Stomach (tissue), 4 donors: ENCODE measurements at regions not wholly inside any gene's neighbourhood (a gene's known extent, or its start where the extent isn't known, plus 50 kb on each side); places are given as distances from the start of the nearest gene placed in this dataset.

Experiments
- CTCF ChIP-seq, 7 experiments: fragments of 450-650 bp in 4 of 7; fragments of 200-600 bp in 3 of 7; sonication (generic) in 3 of 7; IDR thresholded peaks; one replicate each; pipeline ENCODE4 v1.5.1; 2016 to 2019; ENCODE audit warnings: antibody characterized with exemption in 7 of 7, control low read depth in 2 of 7, mild to moderate bottlenecking in 1 of 7
- EP300 ChIP-seq: sonication (generic); formaldehyde crosslinking; IDR thresholded peaks from one replicate; pipeline ENCODE4 v1.6.1; 2017; ENCODE audit warnings: antibody characterized with exemption
- POLR2AphosphoS5 ChIP-seq, 3 donors: sonication (generic); formaldehyde crosslinking; IDR thresholded peaks; one replicate each; pipeline ENCODE4 v1.6.1; 2016; ENCODE audit warnings: antibody characterized with exemption in 3 of 3

DNA sequence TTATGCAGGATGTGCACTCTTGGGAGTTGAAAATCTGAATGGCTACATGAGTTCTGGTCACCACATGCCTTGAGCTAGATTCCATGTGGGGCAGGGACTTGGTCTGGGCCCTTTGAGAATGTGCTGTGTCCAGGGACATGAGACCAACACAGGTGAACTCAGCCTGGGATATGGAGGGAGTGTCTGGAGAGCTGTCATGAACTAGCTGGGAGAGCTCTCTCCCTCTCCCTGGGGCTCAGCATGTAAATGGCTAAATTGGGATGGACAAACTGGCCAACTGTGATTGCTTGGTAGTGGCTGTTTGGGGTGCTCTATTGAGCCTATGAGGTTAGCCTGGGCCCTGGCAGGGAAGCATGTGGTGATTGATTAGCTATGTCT is 105.1 kb upstream of the HS6ST1 start:
- TF ChIP-seq CTCF (IDR thresholded peaks at IDR 0.05) (no peak), POLR2AphosphoS5 (IDR thresholded peaks at IDR 0.05) (no peak), EP300 (no peak)
